DND-41 (cell line): ENCODE measurements at regions not wholly inside any gene's neighbourhood (a gene's known extent, or its start where the extent isn't known, plus 50 kb on each side); places are given as distances from the start of the nearest gene placed in this dataset.
"Not testable (repeated sequence)": the region's sequence is repeated elsewhere in the genome, so short reads cannot be mapped to it uniquely, and the experiment has no call there.

ENCODE experiments used
- ATAC-seq: fragments of 200-7000 bp; cut with Tn5 transposase; 3 replicates; pipeline ENCODE4 v1.9.1; 2021; ENCODE audit warnings: low read depth; ENCODE audit not compliant: insufficient read depth
- DNase-seq: peaks from one replicate; pipeline ENCODE4 v3.0.0-alpha.2; 2020
- H2AFZ ChIP-seq: 2 replicates; pipeline ENCODE4 v1.6.0; 2012; ENCODE audit warnings: low read depth, low read length
- H3K27ac ChIP-seq: 2 replicates; pipeline ENCODE4 v1.5.1; 2012; ENCODE audit warnings: low read length, inconsistent platforms
- H3K27me3 ChIP-seq: fragments of 200-600 bp; sonication (generic); 2 replicates; pipeline ENCODE4 v1.6.0; 2012; ENCODE audit warnings: low read length, mild to moderate bottlenecking, inconsistent platforms; ENCODE audit not compliant: insufficient read depth, poor library complexity
- H3K36me3 ChIP-seq: 2 replicates; pipeline ENCODE4 v1.5.1; 2012; ENCODE audit warnings: low read length, inconsistent platforms; ENCODE audit not compliant: insufficient read depth
- H3K4me1 ChIP-seq: 2 replicates; pipeline ENCODE4 v1.5.1; 2012; ENCODE audit warnings: mild to moderate bottlenecking, low read length; ENCODE audit not compliant: insufficient read depth
- H3K4me2 ChIP-seq: 2 replicates; pipeline ENCODE4 v1.6.0; 2012; ENCODE audit warnings: mild to moderate bottlenecking, moderate library complexity, low read length, inconsistent platforms; ENCODE audit not compliant: insufficient read depth
- H3K4me3 ChIP-seq, 2 experiments: fragments of 200-600 bp in 1 of 2; shearing (Covaris generic) in 1 of 2; 2 replicates each; pipeline ENCODE4 v1.5.1; 2012 to 2016; ENCODE audit warnings: inconsistent platforms in 2 of 2, low read length in 2 of 2, mild to moderate bottlenecking in 2 of 2, low read depth in 1 of 2, moderate library complexity in 1 of 2
- H3K79me2 ChIP-seq: 2 replicates; pipeline ENCODE4 v1.6.0; 2012; ENCODE audit warnings: low read length, inconsistent platforms; ENCODE audit not compliant: insufficient read depth
- H3K9ac ChIP-seq: 2 replicates; pipeline ENCODE4 v1.6.0; 2012; ENCODE audit warnings: low read depth, mild to moderate bottlenecking, inconsistent platforms, low read length, moderate library complexity
- H3K9me3 ChIP-seq: 2 replicates; pipeline ENCODE4 v1.5.1; 2012; ENCODE audit warnings: low read length, moderate library complexity, mild to moderate bottlenecking, inconsistent platforms; ENCODE audit not compliant: insufficient read depth, severe bottlenecking
- H4K20me1 ChIP-seq: 2 replicates; pipeline ENCODE4 v1.6.0; 2012; ENCODE audit warnings: low read length; ENCODE audit not compliant: insufficient read depth
- EZH2 ChIP-seq: IDR thresholded peaks from 3 replicates; pipeline ENCODE4 v1.6.1; 2012; ENCODE audit warnings: borderline replicate concordance, low read depth, mild to moderate bottlenecking, moderate library complexity, low read length, inconsistent platforms; ENCODE audit not compliant: severe bottlenecking
- TF ChIP-seq, protein P1 (sequence below): IDR thresholded peaks from 2 replicates; pipeline ENCODE4 v1.5.1; 2012; ENCODE audit warnings: borderline replicate concordance, low read length, moderate library complexity, mild to moderate bottlenecking; ENCODE audit not compliant: poor library complexity, severe bottlenecking; ENCODE audit errors: extremely low read depth

DNA sequence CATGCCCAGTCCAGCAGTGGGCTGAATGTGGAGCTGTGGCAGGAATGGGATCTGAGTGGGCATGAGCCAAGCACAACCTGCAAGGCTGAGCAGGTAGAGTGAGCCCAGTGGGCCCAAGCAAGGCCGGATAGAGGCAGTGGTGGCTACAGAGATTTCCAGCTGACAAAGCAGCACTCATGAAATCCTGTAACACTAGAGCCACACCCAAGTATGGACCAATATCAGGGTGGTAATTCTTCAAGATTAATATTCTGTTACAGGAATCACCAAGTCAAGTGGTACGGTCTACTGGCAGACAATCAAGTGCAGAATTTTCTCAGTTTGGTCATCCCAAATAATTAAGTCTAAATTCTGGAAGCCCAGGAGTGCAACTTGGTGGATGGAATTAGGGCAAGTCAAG lies 132.4 kb upstream of the ENPEP start:
- Histone ChIP-seq H3K9ac (no peak overlapping the region), H3K27ac (no peak overlapping the region), H3K9me3 (peaks cover 13% of the 10 kb centered on the region), H3K27me3 (no peaks in the 10 kb centered on the region), H3K79me2 (no peaks in the 10 kb centered on the region), H3K4me3 (no peak overlapping the region), H3K4me1 (peaks cover 20% of the 10 kb centered on the region), H4K20me1 (no peaks in the 10 kb centered on the region), H2AFZ (no peak overlapping the region), H3K36me3 (no peaks in the 10 kb centered on the region), H3K4me2 (no peak overlapping the region)
- no peak for ATAC-seq
- no peak for DNase-seq
- no peak for TF ChIP-seq EZH2
- TF ChIP-seq, protein P1, sequence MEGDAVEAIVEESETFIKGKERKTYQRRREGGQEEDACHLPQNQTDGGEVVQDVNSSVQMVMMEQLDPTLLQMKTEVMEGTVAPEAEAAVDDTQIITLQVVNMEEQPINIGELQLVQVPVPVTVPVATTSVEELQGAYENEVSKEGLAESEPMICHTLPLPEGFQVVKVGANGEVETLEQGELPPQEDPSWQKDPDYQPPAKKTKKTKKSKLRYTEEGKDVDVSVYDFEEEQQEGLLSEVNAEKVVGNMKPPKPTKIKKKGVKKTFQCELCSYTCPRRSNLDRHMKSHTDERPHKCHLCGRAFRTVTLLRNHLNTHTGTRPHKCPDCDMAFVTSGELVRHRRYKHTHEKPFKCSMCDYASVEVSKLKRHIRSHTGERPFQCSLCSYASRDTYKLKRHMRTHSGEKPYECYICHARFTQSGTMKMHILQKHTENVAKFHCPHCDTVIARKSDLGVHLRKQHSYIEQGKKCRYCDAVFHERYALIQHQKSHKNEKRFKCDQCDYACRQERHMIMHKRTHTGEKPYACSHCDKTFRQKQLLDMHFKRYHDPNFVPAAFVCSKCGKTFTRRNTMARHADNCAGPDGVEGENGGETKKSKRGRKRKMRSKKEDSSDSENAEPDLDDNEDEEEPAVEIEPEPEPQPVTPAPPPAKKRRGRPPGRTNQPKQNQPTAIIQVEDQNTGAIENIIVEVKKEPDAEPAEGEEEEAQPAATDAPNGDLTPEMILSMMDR, result no peak

DNA sequence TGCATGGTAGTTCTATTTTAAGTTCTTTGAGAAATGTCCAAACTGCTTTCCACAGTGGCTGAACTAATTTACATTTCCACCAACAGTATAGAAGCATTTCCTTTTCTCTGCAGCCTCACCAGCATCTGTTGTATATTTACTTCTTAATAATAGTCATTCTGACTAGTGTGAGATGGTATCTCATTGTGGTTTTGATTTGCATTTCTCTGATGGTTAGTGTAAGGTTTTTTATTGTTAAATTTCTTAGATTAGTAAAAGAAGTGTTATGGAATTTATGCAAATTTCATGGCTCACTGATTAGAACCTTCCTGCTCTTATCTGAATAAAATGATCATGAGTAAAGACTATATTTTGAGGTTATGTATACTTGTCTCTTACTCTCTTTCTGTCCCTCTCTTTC lies 134.8 kb upstream of the ENPEP start:
- not testable (repeated sequence) for H3K9ac ChIP-seq, H3K4me2 ChIP-seq, H2AFZ ChIP-seq, H4K20me1 ChIP-seq, H3K4me3 ChIP-seq, H3K36me3 ChIP-seq, H3K79me2 ChIP-seq, DNase-seq, H3K27me3 ChIP-seq
- H3K4me1 ChIP-seq, result peaks cover 20% of the 10 kb centered on the region
- peak overlapping the region; percentile 42; the same call in 1 of the 2 replicates for H3K27ac ChIP-seq
- ATAC-seq, result peak; percentile 71
- peaks cover 13% of the 10 kb centered on the region for H3K9me3 ChIP-seq

DNA sequence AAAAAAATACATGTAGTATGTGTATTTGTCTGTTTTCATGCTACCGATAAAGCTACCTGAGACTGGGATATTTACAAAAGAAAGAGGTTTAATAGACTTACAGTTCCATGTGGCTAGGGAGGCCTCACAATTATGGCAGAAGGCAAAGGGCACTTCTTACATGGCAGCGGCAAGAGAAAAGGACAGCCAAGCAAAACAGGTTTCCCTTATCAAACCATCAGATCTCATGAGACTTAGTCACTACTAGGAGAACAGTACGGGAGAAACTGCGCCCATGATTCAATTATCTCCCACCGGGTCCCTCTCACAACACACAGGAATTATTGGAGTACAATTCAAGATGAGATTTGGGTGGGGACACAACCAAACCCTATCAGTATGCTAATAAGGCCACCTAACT lies 137.0 kb upstream of the ELOVL6 start:
- DNase-seq, result no peak
- no peaks in the 10 kb centered on the region for H3K36me3 ChIP-seq
- H4K20me1 ChIP-seq, result no peaks in the 10 kb centered on the region
- no peaks in the 10 kb centered on the region for H3K9me3 ChIP-seq
- H3K4me3 ChIP-seq, result no peak overlapping the region
- no peak overlapping the region for H3K9ac ChIP-seq
- no peaks in the 10 kb centered on the region for H3K79me2 ChIP-seq
- H3K27me3 ChIP-seq, result no peaks in the 10 kb centered on the region
- H3K27ac ChIP-seq, result no peak overlapping the region
- H3K4me2 ChIP-seq, result no peak overlapping the region
- peaks cover 2% of the 10 kb centered on the region; the same call in 1 of the 2 replicates for H3K4me1 ChIP-seq
- no peak for ATAC-seq
- no peak overlapping the region for H2AFZ ChIP-seq
- TF ChIP-seq, protein P1, result no peak
- no peak for TF ChIP-seq EZH2

DNA sequence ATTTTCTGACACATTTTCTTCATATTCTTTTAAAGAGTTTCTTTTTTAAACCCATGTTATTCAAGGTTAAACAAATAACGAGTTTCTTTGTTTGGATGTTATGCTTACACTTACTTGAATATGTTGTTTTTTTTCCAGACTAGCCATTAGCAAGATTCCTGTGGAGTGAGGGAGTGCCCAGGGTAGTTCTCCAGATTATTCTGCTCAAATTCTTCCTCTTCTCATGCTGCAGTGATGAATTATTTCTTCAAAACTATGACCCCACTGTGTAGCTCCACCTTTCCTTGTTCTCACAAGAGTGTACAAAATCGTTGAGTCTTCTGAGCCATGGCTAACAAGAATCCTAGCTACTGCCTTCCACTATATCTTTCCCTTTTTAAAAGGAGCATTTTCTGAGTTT lies 134.1 kb upstream of the ELOVL6 start:
- Histone ChIP-seq H2AFZ (no peak overlapping the region), H3K27me3 (no peaks in the 10 kb centered on the region), H4K20me1 (no peaks in the 10 kb centered on the region), H3K9me3 (peaks cover 13% of the 10 kb centered on the region), H3K4me2 (no peak overlapping the region), H3K27ac (no peak overlapping the region), H3K36me3 (no peaks in the 10 kb centered on the region), H3K9ac (no peak overlapping the region), H3K79me2 (no peaks in the 10 kb centered on the region), H3K4me1 (no peaks in the 10 kb centered on the region), H3K4me3 (no peak overlapping the region)
- TF ChIP-seq EZH2, result no peak
- TF ChIP-seq, protein P1, result no peak
- ATAC-seq (no peak), DNase-seq (no peak)

DNA sequence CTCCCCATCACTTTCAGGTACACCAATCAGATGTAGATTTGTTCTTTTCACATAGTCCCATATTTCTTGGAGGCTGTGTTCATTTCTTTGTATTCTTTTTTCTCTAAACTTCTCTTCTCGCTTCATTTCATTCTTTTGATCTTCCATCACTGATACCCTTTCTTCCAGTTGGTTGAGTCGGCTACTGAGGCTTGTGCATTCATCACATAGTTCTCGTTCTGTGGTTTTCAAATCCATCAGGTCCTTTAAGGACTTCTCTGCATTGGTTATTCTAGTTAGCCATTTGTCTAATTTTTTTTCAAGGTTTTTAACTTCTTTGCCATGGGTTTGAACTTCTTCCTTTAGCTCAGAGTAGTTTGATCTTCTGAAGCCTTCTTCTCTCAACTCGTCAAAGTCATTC lies 128.0 kb upstream of the ELOVL6 start:
- not testable (repeated sequence) for DNase-seq, H3K79me2 ChIP-seq, H3K9ac ChIP-seq, H3K4me1 ChIP-seq, H3K27ac ChIP-seq, H3K27me3 ChIP-seq, H2AFZ ChIP-seq, H3K4me2 ChIP-seq, ATAC-seq, H4K20me1 ChIP-seq, H3K4me3 ChIP-seq, H3K36me3 ChIP-seq
- peaks cover 13% of the 10 kb centered on the region for H3K9me3 ChIP-seq
